ENCODE measurements at regions not wholly inside any gene's neighbourhood (a gene's known extent, or its start where the extent isn't known, plus 50 kb on each side); places are given as distances from the start of the nearest gene placed in this dataset.

GRCh38 chr3:105093371-105094252, 273.1 kb upstream of the ALCAM start:
- ChIA-PET POLR2A (no interaction called here), CTCF (no interaction called here)
- Mint-ChIP-seq H3K27me3 (ENCODE audit: insufficient read depth, unreplicated experiment) (no peaks in the 10 kb centered on the region), H3K9me3 (ENCODE audit: unreplicated experiment) (no peaks in the 10 kb centered on the region), H3K27ac (ENCODE audit: unreplicated experiment) (no peak overlapping the region), H3K4me1 (ENCODE audit: low read depth, unreplicated experiment) (no peaks in the 10 kb centered on the region), H3K4me3 (ENCODE audit: unreplicated experiment) (no peak overlapping the region), H3K36me3 (ENCODE audit: insufficient read depth, unreplicated experiment) (no peaks in the 10 kb centered on the region)
- H3K4me3 ChIP-seq (ENCODE audit: low read depth, low read length) = no peak overlapping the region
- H3K4me1 ChIP-seq = no peaks in the 10 kb centered on the region
- H3K9me3 ChIP-seq = no peaks in the 10 kb centered on the region
- no peak for DNase-seq
- BruUV-seq (replicated peaks) = no TSS peak
- intact Hi-C loops (cut with micrococcal nuclease; ENCODE audit: unreplicated experiment) = no loop called here
- TF ChIP-seq CTCF (IDR thresholded peaks at IDR 0.05; ENCODE audit: insufficient read depth in 1 of 2, low read depth in 1 of 2, low read length in 1 of 2, severe bottlenecking in 1 of 2, unreplicated experiment in 1 of 2) = no peak
- no peaks in the 10 kb centered on the region for H3K27me3 ChIP-seq (replicated peaks; ENCODE audit: control insufficient read depth, insufficient read depth, low read length)
- no peaks in the 10 kb centered on the region; the same call in 1 of the 2 replicates for H3K36me3 ChIP-seq (ENCODE audit: control insufficient read depth, insufficient read depth, low read length)

- Mint-ChIP-seq H3K9me3 (ENCODE audit: unreplicated experiment) (no peaks in the 10 kb centered on the region), H3K4me1 (ENCODE audit: low read depth, unreplicated experiment) (no peaks in the 10 kb centered on the region), H3K27ac (ENCODE audit: unreplicated experiment) (no peak overlapping the region), H3K4me3 (ENCODE audit: unreplicated experiment) (no peak overlapping the region), H3K27me3 (ENCODE audit: insufficient read depth, unreplicated experiment) (no peaks in the 10 kb centered on the region), H3K36me3 (ENCODE audit: insufficient read depth, unreplicated experiment) (no peaks in the 10 kb centered on the region)
- POLR2A ChIA-PET = no interaction called here
- H3K36me3 ChIP-seq (ENCODE audit: control insufficient read depth, insufficient read depth, low read length) = no peaks in the 10 kb centered on the region; the same call in 1 of the 2 replicates
- H3K4me1 ChIP-seq = no peaks in the 10 kb centered on the region
- intact Hi-C loops (cut with micrococcal nuclease; ENCODE audit: unreplicated experiment) = no loop called here
- DNase-seq = no peak
- no peak overlapping the region for H3K4me3 ChIP-seq (ENCODE audit: low read depth, low read length)
- TF ChIP-seq CTCF (IDR thresholded peaks at IDR 0.05; ENCODE audit: insufficient read depth in 1 of 2, low read depth in 1 of 2, low read length in 1 of 2, severe bottlenecking in 1 of 2, unreplicated experiment in 1 of 2) = no peak
- no peaks in the 10 kb centered on the region for H3K27me3 ChIP-seq (replicated peaks; ENCODE audit: control insufficient read depth, insufficient read depth, low read length)
- CTCF ChIA-PET = no interaction called here
- no peaks in the 10 kb centered on the region for H3K9me3 ChIP-seq
- BruUV-seq (replicated peaks) = no TSS peak
These were observed 272.1 kb upstream of the ALCAM start for GRCh38 chr3:105094588-105094987.

GRCh38 chr3:105096071-105096470, 270.6 kb upstream of the ALCAM start:
- no peak overlapping the region for H3K4me3 ChIP-seq (ENCODE audit: low read depth, low read length)
- intact Hi-C loops (cut with micrococcal nuclease; ENCODE audit: unreplicated experiment) = no loop called here

More at GRCh38 chr3:105096071-105096470, 270.6 kb upstream of the ALCAM start:
- no peak for TF ChIP-seq CTCF (IDR thresholded peaks at IDR 0.05; ENCODE audit: insufficient read depth in 1 of 2, low read depth in 1 of 2, low read length in 1 of 2, severe bottlenecking in 1 of 2, unreplicated experiment in 1 of 2)
- Mint-ChIP-seq H3K27me3 (ENCODE audit: insufficient read depth, unreplicated experiment) (no peaks in the 10 kb centered on the region), H3K36me3 (ENCODE audit: insufficient read depth, unreplicated experiment) (no peaks in the 10 kb centered on the region), H3K27ac (ENCODE audit: unreplicated experiment) (no peak overlapping the region), H3K9me3 (ENCODE audit: unreplicated experiment) (no peaks in the 10 kb centered on the region), H3K4me1 (ENCODE audit: low read depth, unreplicated experiment) (no peaks in the 10 kb centered on the region), H3K4me3 (ENCODE audit: unreplicated experiment) (no peak overlapping the region)
- Histone ChIP-seq H3K36me3 (ENCODE audit: control insufficient read depth, insufficient read depth, low read length) (no peaks in the 10 kb centered on the region; the same call in 1 of the 2 replicates), H3K9me3 (no peaks in the 10 kb centered on the region), H3K27me3 (replicated peaks; ENCODE audit: control insufficient read depth, insufficient read depth, low read length) (no peaks in the 10 kb centered on the region), H3K4me1 (no peaks in the 10 kb centered on the region)
- ChIA-PET POLR2A (no interaction called here), CTCF (no interaction called here)
- no peak for DNase-seq
- BruUV-seq (replicated peaks) = no TSS peak

All from Caco-2 (cell line).